BLaER1 (cell line): ENCODE measurements at regions not wholly inside any gene's neighbourhood (a gene's known extent, or its start where the extent isn't known, plus 50 kb on each side); places are given as distances from the start of the nearest gene placed in this dataset.

Experiments
- H3K27ac ChIP-seq: shearing (Covaris generic); formaldehyde crosslinking; 2 replicates; pipeline ENCODE4 v1.8.1; 2022
- H3K27me3 ChIP-seq: shearing (Covaris generic); formaldehyde crosslinking; 2 replicates; pipeline ENCODE4 v1.8.1; 2022
- H3K36me3 ChIP-seq: shearing (Covaris generic); formaldehyde crosslinking; 2 replicates; pipeline ENCODE4 v1.8.1; 2022
- H3K4me1 ChIP-seq: shearing (Covaris generic); formaldehyde crosslinking; 2 replicates; pipeline ENCODE4 v1.8.1; 2022
- H3K4me2 ChIP-seq: shearing (Covaris generic); formaldehyde crosslinking; 2 replicates; pipeline ENCODE4 v1.8.1; 2022
- H3K4me3 ChIP-seq: shearing (Covaris generic); formaldehyde crosslinking; 2 replicates; pipeline ENCODE4 v1.8.1; 2022
- H3K9ac ChIP-seq: shearing (Covaris generic); formaldehyde crosslinking; 2 replicates; pipeline ENCODE4 v1.8.1; 2022
- H3K9me3 ChIP-seq: shearing (Covaris generic); formaldehyde crosslinking; 2 replicates; pipeline ENCODE4 v1.8.1; 2022
- H4K20me1 ChIP-seq: shearing (Covaris generic); formaldehyde crosslinking; 2 replicates; pipeline ENCODE4 v1.8.1; 2022
- Cebpa-rat ChIP-seq: shearing (Covaris generic); IDR thresholded peaks from 2 replicates; pipeline ENCODE4 v1.8.1; 2022

GRCh38 chr10:53422223-53422888, 649.8 kb upstream of the MBL2 start:
- no peaks in the 10 kb centered on the region for H3K4me1 ChIP-seq
- no peaks in the 10 kb centered on the region for H3K27me3 ChIP-seq
- no peak overlapping the region for H3K4me2 ChIP-seq
- TF ChIP-seq Cebpa-rat = no peak
- H3K9me3 ChIP-seq = no peaks in the 10 kb centered on the region
- no peak overlapping the region for H3K27ac ChIP-seq
- no peak overlapping the region for H3K9ac ChIP-seq
- H4K20me1 ChIP-seq = no peaks in the 10 kb centered on the region
- no peak overlapping the region for H3K4me3 ChIP-seq
- H3K36me3 ChIP-seq = no peaks in the 10 kb centered on the region

- TF ChIP-seq Cebpa-rat = no peak
- peaks cover 4% of the 10 kb centered on the region; the same call in 1 of the 2 replicates for H3K9me3 ChIP-seq
- no peak overlapping the region for H3K27ac ChIP-seq
- H3K4me1 ChIP-seq = no peaks in the 10 kb centered on the region
- no peaks in the 10 kb centered on the region for H3K27me3 ChIP-seq
- H3K36me3 ChIP-seq = no peaks in the 10 kb centered on the region
- H3K4me3 ChIP-seq = no peak overlapping the region
- H3K9ac ChIP-seq = no peak overlapping the region
- no peaks in the 10 kb centered on the region for H4K20me1 ChIP-seq
- H3K4me2 ChIP-seq = no peak overlapping the region
Measured at GRCh38 chr10:53412651-53413050, 640.1 kb upstream of the MBL2 start.

GRCh38 chr10:53406532-53406931, 633.9 kb upstream of the MBL2 start:
- Histone ChIP-seq H3K27ac (no peak overlapping the region), H3K9ac (no peak overlapping the region), H3K4me3 (no peak overlapping the region), H4K20me1 (no peaks in the 10 kb centered on the region), H3K4me1 (peaks cover 10% of the 10 kb centered on the region), H3K4me2 (no peak overlapping the region), H3K9me3 (no peaks in the 10 kb centered on the region), H3K27me3 (no peaks in the 10 kb centered on the region), H3K36me3 (no peaks in the 10 kb centered on the region)
- TF ChIP-seq Cebpa-rat = no peak

GRCh38 chr10:53403688-53404087, 631.1 kb upstream of the MBL2 start:
- Histone ChIP-seq H3K27ac (no peak overlapping the region), H4K20me1 (no peaks in the 10 kb centered on the region), H3K9me3 (no peaks in the 10 kb centered on the region), H3K4me2 (peak overlapping the region; percentile 39), H3K4me1 (peaks cover 10% of the 10 kb centered on the region), H3K36me3 (no peaks in the 10 kb centered on the region), H3K9ac (no peak overlapping the region), H3K4me3 (no peak overlapping the region), H3K27me3 (no peaks in the 10 kb centered on the region)
- no peak for TF ChIP-seq Cebpa-rat

- H3K27me3 ChIP-seq = no peaks in the 10 kb centered on the region
- H3K4me2 ChIP-seq = no peak overlapping the region
- no peak overlapping the region for H3K27ac ChIP-seq
- TF ChIP-seq Cebpa-rat = no peak
- peaks cover 10% of the 10 kb centered on the region for H3K4me1 ChIP-seq
- no peaks in the 10 kb centered on the region for H3K9me3 ChIP-seq
- H3K9ac ChIP-seq = no peak overlapping the region
- H4K20me1 ChIP-seq = no peaks in the 10 kb centered on the region
- H3K4me3 ChIP-seq = no peak overlapping the region
- H3K36me3 ChIP-seq = no peaks in the 10 kb centered on the region
Measured at GRCh38 chr10:53402594-53402993, 630.0 kb upstream of the MBL2 start.

GRCh38 chr10:53401536-53401935, 629.0 kb upstream of the MBL2 start:
- H3K4me1 ChIP-seq = peaks cover 10% of the 10 kb centered on the region
- H3K9ac ChIP-seq = no peak overlapping the region
- H3K27me3 ChIP-seq = no peaks in the 10 kb centered on the region
- H3K27ac ChIP-seq = no peak overlapping the region
- no peaks in the 10 kb centered on the region for H4K20me1 ChIP-seq
- no peak overlapping the region for H3K4me2 ChIP-seq
- no peak for TF ChIP-seq Cebpa-rat
- H3K9me3 ChIP-seq = 0 out of 2 replicates have a peak, but pooled peaks cover 1% of the 10 kb centered on the region
- no peak overlapping the region for H3K4me3 ChIP-seq
- H3K36me3 ChIP-seq = no peaks in the 10 kb centered on the region

GRCh38 chr10:53396876-53397275, 624.3 kb upstream of the MBL2 start:
- H3K4me3 ChIP-seq = no peak overlapping the region
- no peak for TF ChIP-seq Cebpa-rat
- no peak overlapping the region for H3K4me2 ChIP-seq
- no peak overlapping the region for H3K9ac ChIP-seq
- no peaks in the 10 kb centered on the region for H3K4me1 ChIP-seq
- H4K20me1 ChIP-seq = no peaks in the 10 kb centered on the region
- H3K9me3 ChIP-seq = peaks cover 25% of the 10 kb centered on the region
- H3K27ac ChIP-seq = no peak overlapping the region
- no peaks in the 10 kb centered on the region for H3K36me3 ChIP-seq
- H3K27me3 ChIP-seq = no peaks in the 10 kb centered on the region

- H3K4me2 ChIP-seq = no peak overlapping the region
- no peak for TF ChIP-seq Cebpa-rat
Measured at GRCh38 chr10:53395449-53395848, 622.9 kb upstream of the MBL2 start.

GRCh38 chr10:53387562-53387961, 615.0 kb upstream of the MBL2 start:
- H4K20me1 ChIP-seq = no peaks in the 10 kb centered on the region
- H3K4me3 ChIP-seq = no peak overlapping the region
- no peak overlapping the region for H3K27ac ChIP-seq
- no peak overlapping the region for H3K9ac ChIP-seq
- no peaks in the 10 kb centered on the region for H3K4me1 ChIP-seq
- H3K27me3 ChIP-seq = no peaks in the 10 kb centered on the region
- no peak overlapping the region for H3K4me2 ChIP-seq
- TF ChIP-seq Cebpa-rat = no peak
- H3K36me3 ChIP-seq = no peaks in the 10 kb centered on the region
- H3K9me3 ChIP-seq = no peaks in the 10 kb centered on the region

More at GRCh38 chr10:53395449-53395848, 622.9 kb upstream of the MBL2 start:
- Histone ChIP-seq H3K9me3 (peaks cover 25% of the 10 kb centered on the region), H3K4me1 (no peaks in the 10 kb centered on the region), H3K27ac (no peak overlapping the region), H3K36me3 (no peaks in the 10 kb centered on the region), H3K27me3 (no peaks in the 10 kb centered on the region), H3K9ac (no peak overlapping the region), H3K4me3 (no peak overlapping the region), H4K20me1 (no peaks in the 10 kb centered on the region)

GRCh38 chr10:53382543-53382942, 610.0 kb upstream of the MBL2 start:
- Histone ChIP-seq H4K20me1 (no peaks in the 10 kb centered on the region), H3K9me3 (no peaks in the 10 kb centered on the region), H3K27ac (no peak overlapping the region), H3K4me3 (no peak overlapping the region), H3K4me1 (no peaks in the 10 kb centered on the region), H3K27me3 (no peaks in the 10 kb centered on the region), H3K36me3 (no peaks in the 10 kb centered on the region), H3K4me2 (no peak overlapping the region), H3K9ac (no peak overlapping the region)
- TF ChIP-seq Cebpa-rat = no peak

- H3K4me3 ChIP-seq = no peak overlapping the region
- no peaks in the 10 kb centered on the region for H3K36me3 ChIP-seq
- no peak for TF ChIP-seq Cebpa-rat
- H3K9me3 ChIP-seq = no peaks in the 10 kb centered on the region
- H3K27ac ChIP-seq = no peak overlapping the region
- H3K4me2 ChIP-seq = no peak overlapping the region
- no peaks in the 10 kb centered on the region for H4K20me1 ChIP-seq
- H3K9ac ChIP-seq = no peak overlapping the region
- no peaks in the 10 kb centered on the region for H3K27me3 ChIP-seq
- H3K4me1 ChIP-seq = no peaks in the 10 kb centered on the region
Measured at GRCh38 chr10:53379956-53380355, 607.4 kb upstream of the MBL2 start.
